ENCODE measurements at regions not wholly inside any gene's neighbourhood (a gene's known extent, or its start where the extent isn't known, plus 50 kb on each side); places are given as distances from the start of the nearest gene placed in this dataset.

GRCh38 chr15:93897377-93897776 is 334.0 kb upstream of the MCTP2 start:
- intact Hi-C loops (cut with DNase I): no loop called here
- H3K4me1 ChIP-seq: peaks cover 0 to 30% (median 0%) of the 10 kb centered on the region in 3 donors
- no peak overlapping the region for H3K4me3 ChIP-seq
- no peaks in the 10 kb centered on the region for H3K36me3 ChIP-seq
- H3K27ac ChIP-seq: no peak overlapping the region
- no peak for TF ChIP-seq POLR2A (IDR thresholded peaks at IDR 0.05)
- TF ChIP-seq, protein P1, sequence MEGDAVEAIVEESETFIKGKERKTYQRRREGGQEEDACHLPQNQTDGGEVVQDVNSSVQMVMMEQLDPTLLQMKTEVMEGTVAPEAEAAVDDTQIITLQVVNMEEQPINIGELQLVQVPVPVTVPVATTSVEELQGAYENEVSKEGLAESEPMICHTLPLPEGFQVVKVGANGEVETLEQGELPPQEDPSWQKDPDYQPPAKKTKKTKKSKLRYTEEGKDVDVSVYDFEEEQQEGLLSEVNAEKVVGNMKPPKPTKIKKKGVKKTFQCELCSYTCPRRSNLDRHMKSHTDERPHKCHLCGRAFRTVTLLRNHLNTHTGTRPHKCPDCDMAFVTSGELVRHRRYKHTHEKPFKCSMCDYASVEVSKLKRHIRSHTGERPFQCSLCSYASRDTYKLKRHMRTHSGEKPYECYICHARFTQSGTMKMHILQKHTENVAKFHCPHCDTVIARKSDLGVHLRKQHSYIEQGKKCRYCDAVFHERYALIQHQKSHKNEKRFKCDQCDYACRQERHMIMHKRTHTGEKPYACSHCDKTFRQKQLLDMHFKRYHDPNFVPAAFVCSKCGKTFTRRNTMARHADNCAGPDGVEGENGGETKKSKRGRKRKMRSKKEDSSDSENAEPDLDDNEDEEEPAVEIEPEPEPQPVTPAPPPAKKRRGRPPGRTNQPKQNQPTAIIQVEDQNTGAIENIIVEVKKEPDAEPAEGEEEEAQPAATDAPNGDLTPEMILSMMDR (IDR thresholded peaks at IDR 0.05): no peak
- 7 to 39% methylated on average over 1 of the region's 1 CpG for WGBS, 2 donors
- no peaks in the 10 kb centered on the region for H3K27me3 ChIP-seq
- no peak for DNase-seq
- no peaks in the 10 kb centered on the region for H3K9me3 ChIP-seq

- H3K4me1 ChIP-seq: peaks cover 0 to 30% (median 0%) of the 10 kb centered on the region in 3 donors
- intact Hi-C loops (cut with DNase I): no loop called here
- H3K4me3 ChIP-seq: no peak overlapping the region
- H3K9me3 ChIP-seq: no peaks in the 10 kb centered on the region
- no peaks in the 10 kb centered on the region for H3K36me3 ChIP-seq
- no peak overlapping the region for H3K27ac ChIP-seq
- DNase-seq: no peak
- no peaks in the 10 kb centered on the region for H3K27me3 ChIP-seq
- WGBS, 2 donors: 52 to 56% methylated on average over 4 to 5 of the region's 5 CpGs
- TF ChIP-seq, protein P1 (IDR thresholded peaks at IDR 0.05): no peak
- no peak for TF ChIP-seq POLR2A (IDR thresholded peaks at IDR 0.05)
Measured at GRCh38 chr15:93895976-93896770, 335.2 kb upstream of the MCTP2 start.

DNA sequence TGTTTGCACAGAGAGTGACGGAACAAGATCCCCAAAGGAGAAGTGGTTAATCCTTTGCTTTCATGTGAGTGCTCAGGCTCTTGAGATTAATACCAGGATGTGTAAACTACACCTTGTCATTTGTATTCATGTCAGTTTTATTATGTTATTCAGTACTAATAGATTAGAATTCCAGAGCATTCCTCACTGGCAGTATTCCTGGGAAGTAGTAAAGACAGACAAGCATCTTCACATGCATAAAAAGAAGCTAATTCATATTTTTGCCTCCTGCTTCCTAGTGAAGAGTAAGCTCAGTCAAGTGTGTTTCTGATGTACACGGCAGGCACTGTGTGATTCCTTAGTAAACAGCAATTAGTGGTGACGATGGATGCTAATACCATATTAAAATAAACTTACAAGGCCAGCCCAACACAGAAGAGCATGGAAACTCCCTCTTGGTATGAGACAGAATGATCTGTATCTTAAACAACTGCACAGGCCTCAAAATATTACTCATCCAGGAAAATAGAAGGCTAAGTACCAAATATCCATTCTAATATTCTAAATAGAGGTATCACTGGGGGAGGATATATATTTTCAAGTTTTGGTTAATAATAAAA is 336.8 kb upstream of the MCTP2 start:
- DNase-seq: no peak
- peaks cover 0 to 30% (median 0%) of the 10 kb centered on the region in 3 donors for H3K4me1 ChIP-seq
- WGBS, 2 donors: 38 to 41% methylated on average over 3 of the region's 3 CpGs
- H3K9me3 ChIP-seq: no peaks in the 10 kb centered on the region
- intact Hi-C loops (cut with DNase I): no loop called here
- H3K4me3 ChIP-seq: no peak overlapping the region
- H3K36me3 ChIP-seq: no peaks in the 10 kb centered on the region
- TF ChIP-seq POLR2A (IDR thresholded peaks at IDR 0.05): no peak
- TF ChIP-seq, protein P1 (IDR thresholded peaks at IDR 0.05): no peak
- no peak overlapping the region for H3K27ac ChIP-seq
- no peaks in the 10 kb centered on the region for H3K27me3 ChIP-seq

DNA sequence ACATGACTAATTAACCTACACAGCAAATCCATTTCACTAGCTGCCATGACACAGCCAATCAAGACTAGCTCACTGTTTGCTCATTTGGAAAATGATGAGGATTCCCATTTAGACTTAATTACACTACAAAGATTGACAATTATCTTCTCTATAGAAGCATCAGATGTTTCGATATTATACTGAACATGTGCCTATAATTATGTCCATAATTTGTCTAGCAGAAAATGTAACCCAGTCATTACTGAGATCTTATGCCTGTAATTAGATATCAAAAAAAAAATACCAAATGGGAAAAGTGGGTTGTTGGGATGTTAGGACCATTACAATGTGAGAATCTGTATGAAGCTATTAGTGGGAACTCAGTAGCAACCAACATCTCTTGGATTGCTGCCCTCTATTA is 344.2 kb upstream of the MCTP2 start:
- no peaks in the 10 kb centered on the region for H3K9me3 ChIP-seq
- intact Hi-C loops (cut with DNase I): no loop called here
- peaks cover 0 to 7% (median 0%) of the 10 kb centered on the region in 3 donors for H3K4me1 ChIP-seq
- no peaks in the 10 kb centered on the region for H3K36me3 ChIP-seq
- 81 to 92% methylated on average over 1 of the region's 1 CpG for WGBS, 2 donors
- H3K27me3 ChIP-seq: no peaks in the 10 kb centered on the region
- TF ChIP-seq POLR2A (IDR thresholded peaks at IDR 0.05): no peak
- TF ChIP-seq, protein P1 (IDR thresholded peaks at IDR 0.05): no peak
- H3K27ac ChIP-seq: no peak overlapping the region
- DNase-seq: no peak
- no peak overlapping the region for H3K4me3 ChIP-seq

DNA sequence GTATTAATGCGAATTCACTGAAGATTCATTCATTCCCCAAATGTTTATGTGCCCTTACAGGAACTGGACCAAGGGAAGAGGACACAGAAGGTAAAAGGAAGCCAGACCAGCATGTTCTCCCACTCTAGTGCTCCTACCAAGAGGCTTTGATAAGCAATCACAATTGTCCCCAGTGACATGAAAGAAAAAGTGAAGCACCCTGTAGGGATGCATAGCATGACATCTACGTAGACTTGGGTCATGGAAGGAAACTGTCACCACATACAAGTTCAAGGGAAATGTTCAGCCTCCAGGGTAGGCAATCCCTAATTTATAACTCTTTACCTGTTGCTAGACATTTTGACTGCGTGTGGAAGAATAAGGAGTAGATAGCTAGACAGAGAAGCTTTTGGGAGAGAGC is 348.6 kb upstream of the MCTP2 start:
- intact Hi-C loops (cut with DNase I): no loop called here
- 65 to 91% methylated on average over 3 of the region's 3 CpGs for WGBS, 2 donors

More for the DNA sequence above, 348.6 kb upstream of the MCTP2 start:
- no peak overlapping the region for H3K4me3 ChIP-seq
- H3K36me3 ChIP-seq: no peaks in the 10 kb centered on the region
- H3K27ac ChIP-seq: no peak overlapping the region
- TF ChIP-seq POLR2A (IDR thresholded peaks at IDR 0.05): no peak
- TF ChIP-seq, protein P1 (IDR thresholded peaks at IDR 0.05): no peak
- H3K27me3 ChIP-seq: no peaks in the 10 kb centered on the region
- no peak for DNase-seq
- H3K9me3 ChIP-seq: no peaks in the 10 kb centered on the region
- peaks cover 0 to 18% (median 0%) of the 10 kb centered on the region in 3 donors for H3K4me1 ChIP-seq
